Activated T-cell treated with anti-CD3 and anti-CD28 coated beads, Interleukin-2, amount 50 U/mL, for 4 hours (primary cell): ENCODE measurements at regions not wholly inside any gene's neighbourhood (a gene's known extent, or its start where the extent isn't known, plus 50 kb on each side); places are given as distances from the start of the nearest gene placed in this dataset.
"Not testable (repeated sequence)": the region's sequence is repeated elsewhere in the genome, so short reads cannot be mapped to it uniquely, and the experiment has no call there.

ENCODE experiments used
- ATAC-seq, 2 donors: fragments of 200-7000 bp; cut with Tn5 transposase; one replicate each; pipeline ENCODE4 v1.10.0; 2021
- DNase-seq: peaks from one replicate; pipeline ENCODE4 v3.0.0-alpha.2; 2020
- H3K27me3 Mint-ChIP-seq: one replicate; pipeline ENCODE4 v1.8.0; 2021; ENCODE audit warnings: low read depth, mixed read lengths
- H3K36me3 Mint-ChIP-seq: one replicate; pipeline ENCODE4 v1.8.0; 2022; ENCODE audit warnings: mixed read lengths; ENCODE audit not compliant: insufficient read depth
- H3K4me1 Mint-ChIP-seq: one replicate; pipeline ENCODE4 v1.8.0; 2021; ENCODE audit warnings: low read depth, mixed read lengths
- H3K4me3 Mint-ChIP-seq: one replicate; pipeline ENCODE4 v1.8.0; 2021; ENCODE audit warnings: mild to moderate bottlenecking, moderate library complexity, mixed read lengths
- H3K9me3 Mint-ChIP-seq: one replicate; pipeline ENCODE4 v1.8.0; 2021; ENCODE audit warnings: mixed read lengths

- no peak overlapping the region for H3K4me3 Mint-ChIP-seq
- DNase-seq (no peak), ATAC-seq (no peak)
- H3K9me3 Mint-ChIP-seq, result peaks cover 3% of the 10 kb centered on the region
- no peaks in the 10 kb centered on the region for H3K4me1 Mint-ChIP-seq
- H3K36me3 Mint-ChIP-seq, result no peaks in the 10 kb centered on the region
- H3K27me3 Mint-ChIP-seq, result no peaks in the 10 kb centered on the region
These were observed 404.5 kb upstream of the ADAMTS5 start for GRCh38 chr21:27371115-27371974.

- H3K4me1 Mint-ChIP-seq, result no peaks in the 10 kb centered on the region
- H3K27me3 Mint-ChIP-seq, result no peaks in the 10 kb centered on the region
- H3K4me3 Mint-ChIP-seq, result no peak overlapping the region
- H3K9me3 Mint-ChIP-seq, result peaks cover 7% of the 10 kb centered on the region
- H3K36me3 Mint-ChIP-seq, result no peaks in the 10 kb centered on the region
- ATAC-seq, result no peak
- no peak for DNase-seq
These were observed 403.2 kb upstream of the ADAMTS5 start for GRCh38 chr21:27369978-27370571.

GRCh38 chr21:27369234-27369633, 402.3 kb upstream of the ADAMTS5 start:
- Mint-ChIP-seq H3K9me3 (peaks cover 7% of the 10 kb centered on the region), H3K4me1 (no peaks in the 10 kb centered on the region), H3K4me3 (no peak overlapping the region), H3K27me3 (no peaks in the 10 kb centered on the region), H3K36me3 (no peaks in the 10 kb centered on the region)
- DNase-seq (no peak), ATAC-seq (no peak)

- DNase-seq (no peak), ATAC-seq (no peak)
- no peaks in the 10 kb centered on the region for H3K4me1 Mint-ChIP-seq
- no peaks in the 10 kb centered on the region for H3K27me3 Mint-ChIP-seq
- no peaks in the 10 kb centered on the region for H3K36me3 Mint-ChIP-seq
- H3K9me3 Mint-ChIP-seq, result peaks cover 7% of the 10 kb centered on the region
- no peak overlapping the region for H3K4me3 Mint-ChIP-seq
These were observed 399.9 kb upstream of the ADAMTS5 start for GRCh38 chr21:27366646-27367235.

- Mint-ChIP-seq H3K27me3 (no peaks in the 10 kb centered on the region), H3K4me3 (no peak overlapping the region), H3K4me1 (no peaks in the 10 kb centered on the region), H3K9me3 (peaks cover 7% of the 10 kb centered on the region), H3K36me3 (no peaks in the 10 kb centered on the region)
- no peak for ATAC-seq
- no peak for DNase-seq
These were observed 399.1 kb upstream of the ADAMTS5 start for GRCh38 chr21:27366036-27366435.

- H3K4me3 Mint-ChIP-seq, result no peak overlapping the region
- H3K4me1 Mint-ChIP-seq, result no peaks in the 10 kb centered on the region
- no peaks in the 10 kb centered on the region for H3K36me3 Mint-ChIP-seq
- peaks cover 7% of the 10 kb centered on the region for H3K9me3 Mint-ChIP-seq
- no peak for ATAC-seq
- no peaks in the 10 kb centered on the region for H3K27me3 Mint-ChIP-seq
- DNase-seq, result no peak
These were observed 398.5 kb upstream of the ADAMTS5 start for GRCh38 chr21:27365394-27365793.

- Mint-ChIP-seq H3K4me1 (no peaks in the 10 kb centered on the region), H3K9me3 (peaks cover 7% of the 10 kb centered on the region), H3K27me3 (no peaks in the 10 kb centered on the region), H3K4me3 (no peak overlapping the region), H3K36me3 (no peaks in the 10 kb centered on the region)
- ATAC-seq (no peak), DNase-seq (no peak)
These were observed 397.0 kb upstream of the ADAMTS5 start for GRCh38 chr21:27363719-27364477.

- Mint-ChIP-seq H3K27me3 (no peaks in the 10 kb centered on the region), H3K9me3 (peaks cover 13% of the 10 kb centered on the region), H3K4me1 (no peaks in the 10 kb centered on the region), H3K36me3 (no peaks in the 10 kb centered on the region), H3K4me3 (no peak overlapping the region)
- ATAC-seq (no peak), DNase-seq (no peak)
These were observed 395.4 kb upstream of the ADAMTS5 start for GRCh38 chr21:27362249-27362648.

GRCh38 chr21:27359141-27359540, 392.3 kb upstream of the ADAMTS5 start:
- H3K9me3 Mint-ChIP-seq, result peaks cover 11% of the 10 kb centered on the region
- DNase-seq, result no peak
- no peak overlapping the region for H3K4me3 Mint-ChIP-seq
- H3K27me3 Mint-ChIP-seq, result no peaks in the 10 kb centered on the region
- no peak for ATAC-seq
- H3K36me3 Mint-ChIP-seq, result no peaks in the 10 kb centered on the region
- no peaks in the 10 kb centered on the region for H3K4me1 Mint-ChIP-seq

GRCh38 chr21:27352885-27353284, 386.0 kb upstream of the ADAMTS5 start:
- Mint-ChIP-seq H3K4me1 (no peaks in the 10 kb centered on the region), H3K4me3 (no peak overlapping the region), H3K36me3 (no peaks in the 10 kb centered on the region), H3K27me3 (no peaks in the 10 kb centered on the region), H3K9me3 (peaks cover 17% of the 10 kb centered on the region)
- no peak for DNase-seq
- ATAC-seq, result no peak

- no peaks in the 10 kb centered on the region for H3K36me3 Mint-ChIP-seq
- H3K9me3 Mint-ChIP-seq, result peaks cover 9% of the 10 kb centered on the region
- H3K27me3 Mint-ChIP-seq, result no peaks in the 10 kb centered on the region
- no peaks in the 10 kb centered on the region for H3K4me1 Mint-ChIP-seq
- no peak overlapping the region for H3K4me3 Mint-ChIP-seq
- no peak for DNase-seq
- ATAC-seq, result no peak
These were observed 379.2 kb upstream of the ADAMTS5 start for GRCh38 chr21:27346041-27346448.

- ATAC-seq, result no peak
- Mint-ChIP-seq H3K36me3 (no peaks in the 10 kb centered on the region), H3K4me1 (no peaks in the 10 kb centered on the region), H3K9me3 (peaks cover 3% of the 10 kb centered on the region), H3K4me3 (no peak overlapping the region), H3K27me3 (no peaks in the 10 kb centered on the region)
- no peak for DNase-seq
These were observed 373.0 kb upstream of the ADAMTS5 start for GRCh38 chr21:27339902-27340301.

GRCh38 chr21:27338007-27338406, 371.1 kb upstream of the ADAMTS5 start:
- not testable (repeated sequence) for H3K4me1 Mint-ChIP-seq, H3K36me3 Mint-ChIP-seq, H3K27me3 Mint-ChIP-seq, ATAC-seq, H3K4me3 Mint-ChIP-seq, DNase-seq
- peaks cover 11% of the 10 kb centered on the region for H3K9me3 Mint-ChIP-seq

GRCh38 chr21:27333096-27333495, 366.2 kb upstream of the ADAMTS5 start:
- H3K4me1 Mint-ChIP-seq, result no peaks in the 10 kb centered on the region
- ATAC-seq, result no peak

More at GRCh38 chr21:27333096-27333495, 366.2 kb upstream of the ADAMTS5 start:
- Mint-ChIP-seq H3K27me3 (no peaks in the 10 kb centered on the region), H3K9me3 (peaks cover 17% of the 10 kb centered on the region), H3K36me3 (no peaks in the 10 kb centered on the region), H3K4me3 (no peak overlapping the region)
- no peak for DNase-seq
